Anterior cingulate cortex (tissue), 58 donors: ENCODE measurements at regions not wholly inside any gene's neighbourhood (a gene's known extent, or its start where the extent isn't known, plus 50 kb on each side); places are given as distances from the start of the nearest gene placed in this dataset.

Experiments used
- DNase-seq, 58 donors: peaks; one replicate each; lab custom pipeline; 2025; lab: John Stamatoyannopoulos, UW

- no peak for DNase-seq
These were observed 260.1 kb upstream of the PLSCR5 start for GRCh38 chr3:146865175-146865755.

GRCh38 chr3:146861262-146861661 lies 256.1 kb upstream of the PLSCR5 start:
- DNase-seq: no peak

- no peak for DNase-seq
These were observed 249.4 kb upstream of the PLSCR5 start for GRCh38 chr3:146854523-146854922.

- DNase-seq: no peak
These were observed 246.5 kb upstream of the PLSCR5 start for GRCh38 chr3:146851665-146852064.

- DNase-seq: no peak
These were observed 240.2 kb upstream of the PLSCR5 start for GRCh38 chr3:146845361-146845760.

- no peak for DNase-seq
These were observed 238.3 kb upstream of the PLSCR5 start for GRCh38 chr3:146843476-146843875.

- DNase-seq: no peak
These were observed 234.7 kb upstream of the PLSCR5 start for GRCh38 chr3:146839727-146840375.

- DNase-seq: no peak
These were observed 233.1 kb upstream of the PLSCR5 start for GRCh38 chr3:146838221-146838620.

GRCh38 chr3:146834917-146835316 lies 229.8 kb upstream of the PLSCR5 start:
- DNase-seq: no peak

- no peak for DNase-seq
These were observed 227.8 kb upstream of the PLSCR5 start for GRCh38 chr3:146832857-146833458.

- DNase-seq: no peak
These were observed 226.5 kb upstream of the PLSCR5 start for GRCh38 chr3:146831659-146832058.

GRCh38 chr3:146830231-146830630 lies 225.1 kb upstream of the PLSCR5 start:
- DNase-seq: no peak

- no peak for DNase-seq
These were observed 222.7 kb upstream of the PLSCR5 start for GRCh38 chr3:146827836-146828235.

- no peak for DNase-seq
These were observed 218.5 kb upstream of the PLSCR5 start for GRCh38 chr3:146823622-146824021.

GRCh38 chr3:146818866-146819265 lies 213.7 kb upstream of the PLSCR5 start:
- no peak for DNase-seq

GRCh38 chr3:146818301-146818700 lies 213.2 kb upstream of the PLSCR5 start:
- no peak for DNase-seq

GRCh38 chr3:146817704-146818103 lies 212.6 kb upstream of the PLSCR5 start:
- DNase-seq: no peak

- no peak for DNase-seq
These were observed 209.6 kb upstream of the PLSCR5 start for GRCh38 chr3:146814601-146815315.

- DNase-seq: no peak
These were observed 208.3 kb upstream of the PLSCR5 start for GRCh38 chr3:146813496-146813895.

GRCh38 chr3:146803745-146804144 lies 198.6 kb upstream of the PLSCR5 start:
- DNase-seq: no peak

GRCh38 chr3:146801492-146801891 lies 196.3 kb upstream of the PLSCR5 start:
- DNase-seq: no peak

GRCh38 chr3:146800484-146800883 lies 195.3 kb upstream of the PLSCR5 start:
- no peak for DNase-seq
